Fibroblast of villous mesenchyme (primary cell): ENCODE measurements at regions not wholly inside any gene's neighbourhood (a gene's known extent, or its start where the extent isn't known, plus 50 kb on each side); places are given as distances from the start of the nearest gene placed in this dataset.

Experiments
- DNase-seq: peaks from one replicate; pipeline ENCODE4 v3.0.0-alpha.2; 2010; ENCODE audit warnings: low read depth
- H3K4me3 ChIP-seq: 2 replicates; pipeline ENCODE4 v1.5.1; 2011; ENCODE audit warnings: low read depth, mild to moderate bottlenecking, low read length
- TF ChIP-seq, protein P1 (sequence below): IDR thresholded peaks from 2 replicates; pipeline ENCODE4 v1.5.1; 2012; ENCODE audit warnings: low read depth, mild to moderate bottlenecking, low read length; ENCODE audit not compliant: insufficient read depth

GRCh38 chr5:29157975-29158374 lies 2035.5 kb upstream of the CDH6 start:
- no peak overlapping the region for H3K4me3 ChIP-seq
- TF ChIP-seq, protein P1, sequence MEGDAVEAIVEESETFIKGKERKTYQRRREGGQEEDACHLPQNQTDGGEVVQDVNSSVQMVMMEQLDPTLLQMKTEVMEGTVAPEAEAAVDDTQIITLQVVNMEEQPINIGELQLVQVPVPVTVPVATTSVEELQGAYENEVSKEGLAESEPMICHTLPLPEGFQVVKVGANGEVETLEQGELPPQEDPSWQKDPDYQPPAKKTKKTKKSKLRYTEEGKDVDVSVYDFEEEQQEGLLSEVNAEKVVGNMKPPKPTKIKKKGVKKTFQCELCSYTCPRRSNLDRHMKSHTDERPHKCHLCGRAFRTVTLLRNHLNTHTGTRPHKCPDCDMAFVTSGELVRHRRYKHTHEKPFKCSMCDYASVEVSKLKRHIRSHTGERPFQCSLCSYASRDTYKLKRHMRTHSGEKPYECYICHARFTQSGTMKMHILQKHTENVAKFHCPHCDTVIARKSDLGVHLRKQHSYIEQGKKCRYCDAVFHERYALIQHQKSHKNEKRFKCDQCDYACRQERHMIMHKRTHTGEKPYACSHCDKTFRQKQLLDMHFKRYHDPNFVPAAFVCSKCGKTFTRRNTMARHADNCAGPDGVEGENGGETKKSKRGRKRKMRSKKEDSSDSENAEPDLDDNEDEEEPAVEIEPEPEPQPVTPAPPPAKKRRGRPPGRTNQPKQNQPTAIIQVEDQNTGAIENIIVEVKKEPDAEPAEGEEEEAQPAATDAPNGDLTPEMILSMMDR = no peak
- no peak for DNase-seq

DNA sequence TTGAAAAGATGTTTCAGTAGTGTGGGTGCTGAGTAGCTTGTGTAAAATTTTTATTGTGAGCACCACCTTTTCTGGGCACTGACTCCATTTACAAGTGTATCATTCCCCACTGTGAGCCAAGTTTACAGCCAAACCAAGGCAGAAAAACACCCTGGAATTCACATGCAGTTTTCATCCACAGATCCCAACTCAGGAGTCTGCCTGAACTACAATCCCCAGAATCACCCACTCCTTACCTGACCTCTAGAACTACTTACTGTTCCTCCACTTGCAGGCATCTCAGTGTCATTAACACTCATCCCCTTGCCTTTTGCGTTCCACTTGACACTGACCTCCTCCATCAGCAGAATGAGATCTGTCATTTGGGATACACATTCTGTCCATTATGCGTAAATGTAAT lies 2042.6 kb upstream of the CDH6 start:
- TF ChIP-seq, protein P1 = no peak
- DNase-seq = no peak
- H3K4me3 ChIP-seq = no peak overlapping the region

DNA sequence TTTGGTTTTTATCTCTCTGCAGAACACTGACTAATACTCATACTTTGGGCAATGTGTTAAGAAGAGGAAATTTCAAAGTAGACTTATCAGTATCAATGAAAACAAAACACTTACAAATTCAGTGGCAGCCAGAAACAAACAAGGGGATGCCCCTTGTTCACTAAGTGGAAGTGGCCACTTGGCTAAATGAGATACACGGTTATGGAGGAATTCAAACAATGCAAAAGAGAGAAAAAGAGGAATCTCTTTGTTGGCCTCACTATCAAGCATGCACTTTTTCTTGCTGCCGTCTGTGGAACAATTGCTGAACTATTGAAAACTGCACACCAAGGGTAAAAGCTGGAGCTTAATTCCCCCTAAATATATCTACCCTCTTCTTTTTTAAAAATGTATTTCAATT lies 2044.9 kb upstream of the CDH6 start:
- H3K4me3 ChIP-seq = no peak overlapping the region
- DNase-seq = no peak

DNA sequence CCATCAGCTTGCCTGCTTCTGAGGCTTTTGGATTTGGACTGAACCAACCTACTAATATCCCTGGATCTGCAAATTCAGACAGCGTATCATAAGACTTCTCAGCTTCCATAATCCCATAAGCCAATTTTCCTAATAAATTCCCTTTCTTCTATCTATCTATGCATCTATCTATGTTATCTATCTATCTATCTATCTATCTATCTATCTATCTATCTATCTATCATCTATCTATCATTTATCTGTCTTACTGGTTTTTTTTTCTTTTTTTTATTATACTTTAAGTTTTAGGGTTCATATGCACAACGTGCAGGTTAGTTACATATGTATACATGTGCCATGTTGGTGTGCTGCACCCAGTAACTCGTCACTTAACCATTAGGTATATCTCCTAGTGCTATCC lies 2045.4 kb upstream of the CDH6 start:
- TF ChIP-seq, protein P1 = no peak
- DNase-seq = no peak
- no peak overlapping the region for H3K4me3 ChIP-seq

More for the DNA sequence above, 2044.9 kb upstream of the CDH6 start:
- TF ChIP-seq, protein P1 = no peak

GRCh38 chr5:29143266-29143665 lies 2050.2 kb upstream of the CDH6 start:
- DNase-seq = no peak
- H3K4me3 ChIP-seq = no peak overlapping the region
- TF ChIP-seq, protein P1 = no peak

DNA sequence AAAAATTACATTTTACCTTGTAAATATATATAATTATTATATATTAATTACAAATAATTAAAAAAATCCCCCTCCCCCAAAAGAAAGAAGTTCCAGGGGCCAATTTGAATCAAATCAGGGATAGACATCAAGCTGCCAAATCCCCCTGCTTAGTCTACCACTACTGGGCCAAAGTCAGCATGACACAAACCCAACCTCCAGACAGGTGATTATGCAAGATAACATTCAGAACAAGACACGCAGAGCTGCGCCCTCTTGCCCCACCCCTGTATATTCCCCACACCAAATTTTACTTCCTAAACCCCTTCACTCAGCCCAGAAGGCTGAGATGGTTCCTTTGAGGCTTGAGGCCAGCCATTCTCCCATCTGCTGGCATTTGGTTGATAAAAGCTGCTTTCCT lies 2059.1 kb upstream of the CDH6 start:
- no peak for DNase-seq
- TF ChIP-seq, protein P1 = no peak
- no peak overlapping the region for H3K4me3 ChIP-seq

DNA sequence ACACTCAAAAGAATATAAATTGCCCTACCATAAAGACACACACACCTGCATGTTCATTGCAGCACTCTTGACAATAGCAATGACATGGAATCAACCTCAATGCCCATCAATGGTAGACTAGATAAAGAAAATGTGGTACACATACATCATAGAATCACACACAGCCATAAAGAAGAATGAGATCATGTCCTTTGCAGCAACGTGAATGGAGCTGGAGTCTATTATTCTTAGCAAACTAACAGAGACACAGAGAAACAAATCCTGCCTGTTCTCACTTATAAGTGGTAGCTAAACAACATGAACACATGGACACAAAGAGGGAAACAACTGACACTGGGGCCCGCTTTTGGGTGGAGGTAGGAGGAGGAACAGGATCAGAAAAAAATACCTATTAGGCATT lies 2062.2 kb upstream of the CDH6 start:
- TF ChIP-seq, protein P1 = no peak
- no peak overlapping the region for H3K4me3 ChIP-seq
- DNase-seq = no peak
